GM12874 (cell line): ENCODE measurements at regions not wholly inside any gene's neighbourhood (a gene's known extent, or its start where the extent isn't known, plus 50 kb on each side); places are given as distances from the start of the nearest gene placed in this dataset.

Experiments used
- CTCF ChIP-seq: IDR thresholded peaks from 2 replicates; pipeline ENCODE4 v1.5.1; 2011; ENCODE audit warnings: low read depth, mild to moderate bottlenecking, control low read depth, low read length, moderate library complexity; ENCODE audit not compliant: insufficient read depth

GRCh38 chr15:58344213-58345070, 87.3 kb upstream of the LIPC start:
- TF ChIP-seq CTCF = no peak

- no peak for TF ChIP-seq CTCF
These were observed 85.4 kb upstream of the LIPC start for GRCh38 chr15:58346361-58346760.

GRCh38 chr15:58348095-58348812, 83.5 kb upstream of the LIPC start:
- no peak for TF ChIP-seq CTCF

- no peak for TF ChIP-seq CTCF
These were observed 79.5 kb upstream of the LIPC start for GRCh38 chr15:58352026-58352929.

GRCh38 chr15:58355382-58355971, 76.3 kb upstream of the LIPC start:
- TF ChIP-seq CTCF = no peak

- no peak for TF ChIP-seq CTCF
These were observed 75.8 kb upstream of the LIPC start for GRCh38 chr15:58355973-58356372.
